Suprapubic skin (tissue), 3 donors: ENCODE measurements at regions not wholly inside any gene's neighbourhood (a gene's known extent, or its start where the extent isn't known, plus 50 kb on each side); places are given as distances from the start of the nearest gene placed in this dataset.

Experiments
- POLR2A ChIP-seq, 2 donors: fragments of 450-650 bp; IDR thresholded peaks; one replicate each; pipeline ENCODE4 v1.6.1; 2017; ENCODE audit warnings: antibody characterized with exemption in 2 of 2, mild to moderate bottlenecking in 2 of 2, moderate library complexity in 2 of 2
- TF ChIP-seq, protein P1 (sequence below), 2 donors: fragments of 200-600 bp in 1 of 2; fragments of 450-650 bp in 1 of 2; sonication (generic) in 1 of 2; IDR thresholded peaks; one replicate each; pipeline ENCODE4 v1.5.1; 2016 to 2019; ENCODE audit warnings: antibody characterized with exemption in 2 of 2, mild to moderate bottlenecking in 1 of 2, moderate library complexity in 1 of 2

DNA sequence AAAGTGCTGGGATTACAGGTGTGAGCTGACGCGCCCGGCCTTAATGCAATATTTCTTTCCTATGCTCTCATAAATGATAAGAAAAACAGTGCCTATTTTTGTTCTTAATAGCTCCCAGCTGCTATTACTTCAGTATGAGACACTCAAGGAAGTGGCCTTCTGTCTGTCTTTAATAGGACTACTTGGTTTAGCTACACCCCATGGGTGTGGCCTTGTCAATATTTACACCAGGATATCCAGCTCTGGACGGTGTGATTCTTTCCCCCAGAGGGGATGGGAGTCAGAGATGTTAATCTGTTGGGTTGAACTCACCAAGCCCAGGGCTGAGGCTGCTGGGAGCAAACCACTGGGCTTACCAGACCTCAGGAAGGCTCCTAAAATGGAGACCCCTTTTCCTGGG is 134.2 kb downstream of the CEP57L1 start:
- TF ChIP-seq, protein P1, sequence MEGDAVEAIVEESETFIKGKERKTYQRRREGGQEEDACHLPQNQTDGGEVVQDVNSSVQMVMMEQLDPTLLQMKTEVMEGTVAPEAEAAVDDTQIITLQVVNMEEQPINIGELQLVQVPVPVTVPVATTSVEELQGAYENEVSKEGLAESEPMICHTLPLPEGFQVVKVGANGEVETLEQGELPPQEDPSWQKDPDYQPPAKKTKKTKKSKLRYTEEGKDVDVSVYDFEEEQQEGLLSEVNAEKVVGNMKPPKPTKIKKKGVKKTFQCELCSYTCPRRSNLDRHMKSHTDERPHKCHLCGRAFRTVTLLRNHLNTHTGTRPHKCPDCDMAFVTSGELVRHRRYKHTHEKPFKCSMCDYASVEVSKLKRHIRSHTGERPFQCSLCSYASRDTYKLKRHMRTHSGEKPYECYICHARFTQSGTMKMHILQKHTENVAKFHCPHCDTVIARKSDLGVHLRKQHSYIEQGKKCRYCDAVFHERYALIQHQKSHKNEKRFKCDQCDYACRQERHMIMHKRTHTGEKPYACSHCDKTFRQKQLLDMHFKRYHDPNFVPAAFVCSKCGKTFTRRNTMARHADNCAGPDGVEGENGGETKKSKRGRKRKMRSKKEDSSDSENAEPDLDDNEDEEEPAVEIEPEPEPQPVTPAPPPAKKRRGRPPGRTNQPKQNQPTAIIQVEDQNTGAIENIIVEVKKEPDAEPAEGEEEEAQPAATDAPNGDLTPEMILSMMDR (IDR thresholded peaks at IDR 0.05): no peak
- no peak for TF ChIP-seq POLR2A (IDR thresholded peaks at IDR 0.05)
